ENCODE measurements at regions not wholly inside any gene's neighbourhood (a gene's known extent, or its start where the extent isn't known, plus 50 kb on each side); places are given as distances from the start of the nearest gene placed in this dataset.
"Not testable (repeated sequence)": the region's sequence is repeated elsewhere in the genome, so short reads cannot be mapped to it uniquely, and the experiment has no call there.

- TF ChIP-seq POLR2A (IDR thresholded peaks at IDR 0.05; ENCODE audit: low read length); GATA1 (IDR thresholded peaks at IDR 0.05; ENCODE audit: low read depth, low read length): not testable (repeated sequence)
These were observed 75.1 kb upstream of the TP53BP2 start for GRCh38 chr1:223920805-223921204.
